GM19239 (cell line): ENCODE measurements at regions not wholly inside any gene's neighbourhood (a gene's known extent, or its start where the extent isn't known, plus 50 kb on each side); places are given as distances from the start of the nearest gene placed in this dataset.
A peak's percentile ranks its signal among the peaks of the same experiment; 100 is the strongest.
"Not testable (repeated sequence)": the region's sequence is repeated elsewhere in the genome, so short reads cannot be mapped to it uniquely, and the experiment has no call there.

Source experiments
- DNase-seq: peaks from one replicate; pipeline ENCODE4 v3.0.0; 2011; ENCODE audit warnings: low spot score; ENCODE audit not compliant: insufficient read length
- FAIRE-seq: peaks from 2 replicates; lab custom pipeline; 2011; peaks lifted over from hg19 to GRCh38; lab: Jason Lieb, UNC

DNA sequence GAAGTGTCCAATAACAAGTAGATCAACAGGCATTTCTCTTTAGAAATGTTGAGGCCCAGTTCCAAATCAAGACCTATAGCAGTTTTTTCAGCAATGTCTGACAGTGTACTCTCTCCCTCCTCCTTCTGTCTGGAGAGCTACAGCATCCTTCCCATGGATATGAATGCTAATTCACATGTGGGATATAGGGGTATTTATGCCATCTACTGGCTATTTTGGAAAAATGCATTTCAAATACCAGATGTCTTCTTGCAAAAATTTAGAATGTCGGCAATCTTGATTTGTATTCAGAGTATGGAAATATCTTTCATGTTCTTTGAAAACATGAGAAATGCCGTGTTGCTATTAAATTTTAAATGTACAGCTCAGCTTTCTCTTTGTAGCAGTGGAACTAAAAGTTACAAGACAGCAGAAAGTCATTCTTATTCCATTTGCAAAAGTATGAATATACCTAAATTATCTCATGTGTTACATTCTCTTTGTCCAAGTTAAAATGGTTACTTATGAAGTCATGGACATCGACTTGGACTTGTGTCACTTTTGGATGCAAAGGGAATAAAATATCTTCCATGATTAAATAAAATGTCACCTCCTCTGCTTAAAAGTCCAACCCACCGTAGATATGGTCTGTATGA, 647.8 kb downstream of the TAF11L14 start:
- FAIRE-seq (no peak), DNase-seq (no peak)

DNA sequence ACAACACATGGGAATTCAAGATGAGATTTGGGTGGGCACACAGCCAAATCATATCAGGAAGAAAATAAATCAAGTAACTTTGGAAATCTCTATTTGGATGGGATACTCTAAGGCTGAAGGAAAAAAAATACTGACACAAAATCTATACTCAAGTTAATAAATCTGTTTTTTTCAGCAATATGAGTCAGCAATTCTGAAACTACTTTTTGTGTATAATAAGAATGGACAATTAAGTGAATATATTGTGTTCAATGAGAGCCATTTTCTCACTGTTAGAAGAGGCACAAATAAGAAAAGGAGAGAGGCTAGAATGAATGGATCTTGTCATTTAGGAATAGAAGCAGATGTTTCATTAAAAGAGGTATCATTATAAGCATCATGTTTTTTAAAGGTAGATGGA, 651.0 kb downstream of the TAF11L14 start:
- DNase-seq = no peak
- FAIRE-seq = no peak

- no peak for FAIRE-seq
- DNase-seq = no peak
Measured at GRCh38 chr5:18292146-18292545, 657.9 kb downstream of the TAF11L14 start.

DNA sequence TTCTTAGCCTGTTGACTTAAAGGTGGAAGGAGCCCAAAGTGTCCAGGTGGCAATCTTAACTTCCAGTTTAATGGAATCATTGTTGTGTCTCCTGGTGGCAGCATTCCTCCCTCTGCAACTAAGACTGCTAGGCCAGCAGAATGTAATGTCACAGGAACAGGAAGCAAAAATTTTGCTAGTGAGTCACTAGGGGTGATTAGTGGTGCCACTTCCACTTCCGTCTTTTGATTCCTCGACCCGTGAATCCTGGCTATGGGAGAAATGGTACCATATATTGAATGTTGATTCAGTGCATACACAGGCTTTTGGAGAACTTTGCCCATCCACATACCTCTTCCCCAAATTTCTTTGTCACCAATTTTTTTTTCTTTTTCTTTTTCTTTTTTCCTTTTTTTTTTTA, 661.4 kb downstream of the TAF11L14 start:
- FAIRE-seq, DNase-seq: not testable (repeated sequence)

DNA sequence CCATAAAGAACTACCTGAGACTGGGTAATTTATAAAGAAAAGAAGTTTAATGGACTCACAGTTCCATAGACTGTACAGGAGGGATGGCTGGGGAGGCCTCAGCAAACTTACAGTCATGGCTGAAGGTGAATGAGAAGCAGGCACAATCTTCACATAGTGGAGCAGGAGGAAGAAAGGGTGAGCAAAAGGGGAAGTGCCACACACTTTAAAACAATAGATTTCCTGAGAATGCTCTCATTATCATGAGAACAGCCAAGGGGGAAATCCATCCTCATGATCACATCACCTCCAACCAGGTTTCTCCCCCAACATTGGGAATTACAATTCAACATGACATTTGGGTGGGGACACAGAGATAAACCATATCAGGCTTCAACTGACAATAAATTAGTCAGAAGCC, 664.9 kb downstream of the TAF11L14 start:
- DNase-seq (no peak), FAIRE-seq (no peak)

- FAIRE-seq (peak; percentile 88), DNase-seq (no peak)
Measured at GRCh38 chr5:18305288-18305924, 671.1 kb downstream of the TAF11L14 start.

- DNase-seq = no peak
- FAIRE-seq = no peak
Measured at GRCh38 chr5:18311266-18311665, 677.0 kb downstream of the TAF11L14 start.

GRCh38 chr5:18312016-18312415, 677.8 kb downstream of the TAF11L14 start:
- FAIRE-seq (no peak), DNase-seq (no peak)

DNA sequence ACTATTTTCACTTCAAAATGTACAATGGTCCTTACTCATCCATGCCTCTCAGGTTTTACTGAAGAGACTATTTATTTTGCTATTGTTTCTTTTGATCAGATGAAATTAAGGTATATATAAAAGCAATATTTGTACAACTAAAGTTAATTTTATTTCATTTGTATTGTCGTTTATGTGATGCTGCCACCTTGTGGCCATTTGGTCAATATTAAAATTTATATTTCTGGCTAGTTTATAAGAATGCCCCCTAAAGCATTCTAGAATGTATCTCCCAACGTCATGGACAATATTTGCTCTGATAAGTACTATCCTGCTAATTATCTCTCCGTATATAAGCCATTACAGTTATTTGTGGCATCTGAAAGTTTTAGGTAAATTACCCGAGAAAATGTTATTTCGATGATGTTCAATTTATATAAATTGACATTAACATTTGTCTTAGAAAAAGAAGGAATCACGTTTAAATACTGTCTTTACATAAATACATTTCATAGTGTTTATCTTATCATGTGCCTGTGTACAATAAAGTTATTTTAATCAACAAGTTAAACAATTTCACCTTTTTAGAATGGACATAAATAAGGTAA, 680.0 kb downstream of the TAF11L14 start:
- no peak for DNase-seq
- FAIRE-seq = no peak

DNA sequence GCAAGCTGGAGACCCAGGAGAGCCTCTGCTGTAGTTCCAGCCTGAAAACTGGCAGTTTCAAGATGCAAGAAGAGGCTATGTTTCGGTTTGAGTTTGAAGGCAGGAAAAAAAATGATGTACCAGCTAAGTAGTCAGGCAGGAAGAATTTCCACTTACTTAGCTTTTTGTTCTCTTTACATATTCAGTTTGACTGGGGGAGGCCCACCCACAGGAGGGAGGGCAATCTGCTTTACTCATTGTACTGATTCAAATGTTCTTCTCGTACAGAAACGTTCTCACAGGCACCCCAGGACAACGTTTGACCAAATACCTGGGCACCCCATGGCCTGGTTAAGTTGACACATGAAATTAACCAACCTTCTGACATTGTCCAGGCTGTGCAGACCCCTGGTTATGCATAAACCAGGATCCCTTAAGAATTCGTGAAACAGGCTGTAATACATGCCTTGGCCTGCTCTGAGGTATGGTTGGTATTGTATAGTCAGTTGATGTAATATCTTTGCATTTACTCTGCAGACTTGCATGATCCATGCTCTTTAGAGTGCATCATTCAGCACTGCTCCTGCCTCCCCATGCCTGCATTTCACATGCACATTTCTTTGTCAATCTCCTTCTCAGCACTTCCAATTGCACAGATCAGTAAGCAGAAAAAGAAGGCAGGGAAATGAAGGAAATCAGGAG, 687.1 kb downstream of the TAF11L14 start:
- FAIRE-seq (no peak), DNase-seq (no peak)

- FAIRE-seq = no peak
Measured at GRCh38 chr5:18323891-18324290, 689.6 kb downstream of the TAF11L14 start.

DNA sequence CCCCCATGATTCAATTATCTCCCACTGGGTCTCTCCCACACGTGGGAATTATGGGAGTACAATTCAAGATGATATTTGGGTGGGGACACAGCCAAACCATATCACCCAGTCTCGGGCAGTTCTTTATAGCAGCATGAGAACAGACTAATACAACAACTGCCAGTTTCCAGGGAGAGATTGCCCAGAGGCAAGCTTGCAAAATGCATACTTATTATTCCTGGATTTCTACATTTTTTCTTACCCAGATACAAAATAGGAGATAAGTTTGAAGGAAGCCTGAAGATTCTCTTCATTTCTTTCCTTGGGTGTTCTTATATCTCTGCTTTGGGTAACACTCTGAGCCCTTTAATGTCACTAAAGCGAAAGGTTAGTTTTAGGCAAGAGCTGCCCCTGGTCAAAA, 691.2 kb downstream of the TAF11L14 start:
- DNase-seq = no peak
- FAIRE-seq = no peak

More at GRCh38 chr5:18323891-18324290, 689.6 kb downstream of the TAF11L14 start:
- DNase-seq = no peak

DNA sequence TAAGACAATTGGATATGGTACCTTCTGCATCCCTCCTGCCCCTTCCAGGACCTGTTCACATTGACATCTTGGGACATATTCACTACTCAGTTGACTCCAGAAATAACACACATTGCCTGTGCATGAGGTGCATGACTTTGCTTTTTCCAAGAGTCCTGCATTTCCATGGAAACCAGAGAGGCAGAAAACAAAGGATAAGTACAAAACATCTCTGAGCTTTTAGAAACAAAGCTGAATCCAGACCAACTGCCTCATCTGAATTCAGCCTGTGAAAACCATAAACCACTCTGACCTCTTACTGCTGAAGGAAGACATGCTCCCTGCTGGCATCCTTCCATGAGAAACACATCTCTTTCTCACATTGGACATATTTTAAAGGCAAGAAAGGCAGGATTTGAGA, 695.1 kb downstream of the TAF11L14 start:
- DNase-seq (no peak), FAIRE-seq (no peak)

- no peak for DNase-seq
- FAIRE-seq = no peak
Measured at GRCh38 chr5:18333841-18334240, 699.6 kb downstream of the TAF11L14 start.

DNA sequence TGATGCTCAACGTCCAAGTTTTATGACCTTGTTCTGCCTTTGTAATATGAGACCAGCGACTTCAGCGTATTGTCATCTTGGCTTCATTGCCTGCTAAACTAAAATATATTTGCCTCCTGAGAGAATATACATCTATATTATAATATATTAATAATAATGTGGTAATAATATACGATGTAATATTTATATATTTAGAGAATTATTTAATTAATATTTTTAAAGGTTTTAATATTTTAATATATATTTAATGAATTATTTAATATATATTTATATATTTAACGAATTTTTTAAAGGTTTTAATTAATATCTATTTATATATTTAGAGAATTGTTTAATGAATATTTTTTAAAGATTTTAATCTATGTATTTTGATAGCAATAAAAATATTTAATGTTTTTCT, 700.7 kb downstream of the TAF11L14 start:
- no peak for DNase-seq
- no peak for FAIRE-seq

GRCh38 chr5:18354828-18355227, 720.6 kb downstream of the TAF11L14 start:
- DNase-seq (no peak), FAIRE-seq (no peak)

- DNase-seq = no peak
- no peak for FAIRE-seq
Measured at GRCh38 chr5:18357486-18357885, 723.2 kb downstream of the TAF11L14 start.

GRCh38 chr5:18366234-18366633, 732.0 kb downstream of the TAF11L14 start:
- DNase-seq (no peak), FAIRE-seq (no peak)

- FAIRE-seq = no peak
- DNase-seq = no peak
Measured at GRCh38 chr5:18370531-18370930, 736.3 kb downstream of the TAF11L14 start.

GRCh38 chr5:18375641-18376040, 741.4 kb downstream of the TAF11L14 start:
- FAIRE-seq (no peak), DNase-seq (no peak)

DNA sequence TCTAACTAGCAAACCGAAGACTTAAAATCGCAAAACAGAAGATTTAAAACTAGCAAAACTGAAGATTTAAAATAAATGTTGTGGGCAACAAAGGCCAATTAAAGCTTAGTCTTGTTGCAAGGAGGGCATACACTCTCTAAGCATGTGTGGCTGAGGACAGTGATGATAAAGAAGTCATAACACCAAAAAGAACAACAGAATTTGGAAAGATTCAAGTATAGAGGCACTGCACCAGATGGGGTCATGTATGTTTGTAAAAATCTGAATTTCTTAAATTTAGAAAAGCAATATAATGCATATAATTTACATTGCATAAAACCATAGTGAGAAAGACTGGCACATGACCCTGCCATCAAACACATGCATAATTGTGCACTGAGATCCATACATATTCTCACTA, 743.8 kb downstream of the TAF11L14 start:
- DNase-seq (no peak), FAIRE-seq (no peak)
